ENCODE measurements at regions not wholly inside any gene's neighbourhood (a gene's known extent, or its start where the extent isn't known, plus 50 kb on each side); places are given as distances from the start of the nearest gene placed in this dataset.

DNA sequence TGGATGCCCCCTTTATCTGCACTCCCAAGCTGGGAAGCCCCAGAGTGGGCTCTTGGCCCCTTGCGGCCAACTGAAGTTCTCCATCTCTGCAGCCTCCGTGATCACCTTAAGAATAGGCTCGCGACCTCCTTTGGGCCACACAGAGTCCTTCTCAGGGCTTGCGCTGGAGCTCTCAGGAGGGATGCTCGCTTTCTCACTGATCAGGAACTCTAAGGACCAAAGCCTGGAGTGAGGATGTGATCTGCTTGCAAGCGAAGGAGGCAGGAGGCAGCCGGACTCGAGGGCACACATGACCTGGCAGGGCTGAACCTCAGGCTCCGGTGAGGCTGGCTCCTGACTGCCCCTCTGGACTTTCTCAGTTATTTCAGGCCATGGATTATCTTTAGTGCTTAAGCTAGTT lies 192.1 kb upstream of the MKI67 start:
- ATAC-seq (no peak), DNase-seq (ENCODE audit: low spot score in 2 of 2) (no peak)
- no peaks in the 10 kb centered on the region for H3K9me3 Mint-ChIP-seq
- no peak overlapping the region for H3K27ac Mint-ChIP-seq
- no peaks in the 10 kb centered on the region for H3K36me3 Mint-ChIP-seq

DNA sequence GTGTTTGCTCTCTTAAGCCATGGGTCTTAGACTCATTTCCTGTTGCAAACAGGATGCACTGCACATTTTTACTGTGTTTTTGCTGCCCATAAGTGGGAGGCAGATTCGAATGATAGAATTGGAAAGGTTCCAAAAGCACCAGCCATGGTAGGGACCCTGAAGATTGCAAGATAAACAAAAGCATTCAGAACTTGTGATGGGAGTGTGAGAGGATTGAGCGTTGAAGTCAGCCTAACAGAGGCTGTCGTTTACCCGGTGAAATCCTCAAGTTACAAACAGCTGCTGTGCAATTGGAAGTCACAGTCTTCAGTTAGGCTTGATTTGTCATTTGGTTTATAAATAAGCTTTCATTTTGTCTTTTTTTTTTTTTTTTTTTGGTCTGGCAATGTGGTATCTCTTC lies 192.7 kb upstream of the MKI67 start:
- DNase-seq (ENCODE audit: low spot score in 2 of 2) (no peak), ATAC-seq (no peak)
- H3K36me3 Mint-ChIP-seq = no peaks in the 10 kb centered on the region
- H3K9me3 Mint-ChIP-seq = no peaks in the 10 kb centered on the region
- no peak overlapping the region for H3K27ac Mint-ChIP-seq

DNA sequence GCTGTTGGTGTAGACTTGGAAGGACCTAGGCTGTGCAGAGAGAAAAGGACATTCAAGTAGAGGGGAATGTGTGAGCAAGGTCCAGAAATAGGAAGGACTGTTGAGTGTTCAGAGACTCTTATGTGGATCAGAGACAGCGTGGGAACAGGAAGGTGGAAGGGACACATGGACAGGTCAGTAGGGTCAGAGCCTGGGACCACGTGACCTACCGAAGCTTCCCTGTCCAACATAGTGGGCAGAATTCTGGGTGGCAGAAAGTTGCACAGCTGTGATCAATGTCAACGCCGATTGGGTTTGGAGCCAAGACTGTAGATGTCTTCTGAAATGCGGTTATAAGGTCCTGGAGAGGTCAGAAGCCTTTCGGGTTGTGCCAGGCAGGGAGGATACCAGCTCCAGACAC lies 195.9 kb upstream of the MKI67 start:
- H3K9me3 Mint-ChIP-seq = no peaks in the 10 kb centered on the region
- no peaks in the 10 kb centered on the region for H3K36me3 Mint-ChIP-seq
- ATAC-seq (no peak), DNase-seq (ENCODE audit: low spot score in 2 of 2) (no peak)
- no peak overlapping the region for H3K27ac Mint-ChIP-seq

DNA sequence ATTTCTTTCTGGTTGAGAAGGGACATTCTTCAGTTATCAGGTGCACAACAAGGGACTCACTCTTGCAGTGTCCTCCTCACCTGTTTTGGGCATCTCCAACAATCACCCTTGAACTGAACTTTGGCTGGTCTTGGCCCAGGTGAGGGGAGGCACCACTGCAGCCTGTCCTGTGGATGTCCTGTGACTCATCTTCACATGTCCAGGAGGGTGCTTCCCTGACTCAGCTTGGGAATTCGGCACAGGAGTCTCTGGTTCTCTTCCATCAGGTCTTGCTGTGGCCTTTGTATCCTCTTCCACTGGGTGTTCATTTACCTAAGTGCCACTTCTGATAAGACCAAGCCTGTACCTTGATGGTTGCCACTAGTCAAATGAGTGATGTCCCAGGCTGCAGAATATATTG lies 196.7 kb upstream of the MKI67 start:
- Mint-ChIP-seq H3K27ac (no peak overlapping the region), H3K36me3 (no peaks in the 10 kb centered on the region), H3K9me3 (no peaks in the 10 kb centered on the region)
- DNase-seq (ENCODE audit: low spot score in 2 of 2) (no peak), ATAC-seq (no peak)

DNA sequence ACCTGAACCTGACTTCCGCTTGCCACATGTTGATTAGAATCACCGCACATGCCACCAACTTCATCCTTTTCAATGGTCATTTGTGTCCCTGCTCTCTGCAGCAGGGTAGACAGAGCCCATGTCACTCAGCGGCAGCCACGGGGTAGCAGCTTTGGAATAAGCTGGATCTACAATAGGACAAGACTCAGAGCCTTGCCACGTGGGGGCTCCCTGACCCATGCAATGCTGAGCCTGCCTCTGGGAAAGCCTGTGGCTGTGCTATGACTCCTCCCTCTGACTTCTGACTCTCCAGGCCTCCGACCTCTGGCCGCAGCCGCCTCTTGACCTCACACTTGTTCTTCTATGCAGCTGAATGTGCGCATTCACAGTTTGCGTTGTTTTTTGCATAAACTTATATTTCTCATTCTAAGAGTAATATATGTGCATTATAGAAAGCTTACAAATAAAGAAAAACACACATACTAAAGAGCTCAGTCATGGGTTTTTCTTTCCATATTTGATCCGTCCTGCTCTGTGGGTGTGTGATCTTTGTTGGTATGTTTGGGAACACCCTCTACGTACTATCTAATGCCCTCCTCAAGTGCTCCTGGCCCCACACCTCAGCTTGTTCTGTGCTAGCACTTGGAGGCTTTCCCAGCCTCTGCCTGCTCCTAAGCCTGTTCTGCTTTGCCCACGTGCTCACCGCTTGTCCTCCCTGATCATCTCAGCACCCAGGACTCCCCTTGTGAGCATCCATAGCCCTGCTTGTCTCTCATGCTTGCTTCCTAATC lies 198.0 kb upstream of the MKI67 start:
- no peaks in the 10 kb centered on the region for H3K36me3 Mint-ChIP-seq
- DNase-seq (ENCODE audit: low spot score in 2 of 2) (no peak), ATAC-seq (no peak)
- no peak overlapping the region for H3K27ac Mint-ChIP-seq
- no peaks in the 10 kb centered on the region for H3K9me3 Mint-ChIP-seq

DNA sequence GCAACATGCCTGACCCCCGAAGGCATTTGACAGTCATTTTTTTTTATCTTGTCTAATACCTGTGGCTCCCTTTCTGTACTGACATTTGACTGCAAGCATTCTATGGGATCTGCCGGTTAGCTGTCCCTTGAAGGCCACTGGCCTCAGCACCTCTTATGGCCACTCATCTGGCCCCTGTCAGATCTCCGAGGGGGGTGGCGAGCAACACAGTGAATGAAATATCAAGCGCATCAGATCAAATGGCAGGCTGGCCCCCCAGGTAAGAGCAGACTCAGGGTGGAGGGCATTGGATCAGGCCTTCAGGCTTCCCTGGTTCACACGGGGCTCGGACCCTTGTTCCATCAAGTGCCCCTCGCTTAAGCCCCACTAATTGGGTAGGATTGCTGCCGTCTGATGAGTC lies 199.6 kb upstream of the MKI67 start:
- no peak for DNase-seq (ENCODE audit: low spot score in 2 of 2)
- ATAC-seq = no peak
- no peak overlapping the region for H3K27ac Mint-ChIP-seq
- H3K36me3 Mint-ChIP-seq = no peaks in the 10 kb centered on the region
- no peaks in the 10 kb centered on the region for H3K9me3 Mint-ChIP-seq

DNA sequence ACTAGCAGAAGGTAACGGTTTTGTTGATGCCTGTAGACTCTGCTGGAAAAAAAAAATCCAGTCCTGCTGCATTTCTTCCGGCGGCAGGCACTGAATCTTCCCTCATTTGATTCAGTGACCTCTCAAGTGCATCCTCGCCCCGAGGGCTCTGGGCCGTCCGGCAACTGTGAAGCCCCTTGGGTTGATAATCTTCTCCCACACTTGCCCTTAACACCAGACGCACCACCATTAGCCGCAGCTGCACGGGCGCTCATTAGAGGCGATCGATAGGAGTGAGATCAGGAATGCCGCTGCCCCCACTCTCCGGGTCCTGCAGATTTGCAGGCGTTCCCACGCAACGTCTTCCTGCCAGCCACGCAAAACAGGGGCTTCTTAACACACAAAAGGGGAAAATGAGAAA lies 200.0 kb upstream of the MKI67 start:
- DNase-seq (ENCODE audit: low spot score in 2 of 2) = no peak

DNA sequence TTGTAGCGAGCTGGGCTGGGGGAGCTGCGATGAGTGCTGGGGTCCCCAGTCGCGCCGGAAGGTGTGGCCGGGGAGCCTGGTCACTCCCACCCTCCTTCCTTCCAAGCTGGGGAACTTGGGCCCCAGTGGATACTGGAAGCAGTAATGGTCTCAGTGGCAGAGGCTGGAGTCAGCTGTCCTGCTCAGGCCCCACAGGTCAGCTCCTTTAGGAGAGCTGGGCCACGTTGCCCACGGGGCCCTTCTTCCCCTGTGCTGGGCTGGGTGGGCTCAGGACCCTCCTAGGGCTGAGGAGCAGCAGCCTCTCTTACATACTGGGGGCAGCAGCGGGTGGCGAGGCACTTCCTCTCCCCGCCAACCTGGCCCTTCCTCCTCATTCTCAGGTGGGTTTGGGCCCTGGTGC lies 200.6 kb upstream of the MKI67 start:
- Mint-ChIP-seq H3K27ac (no peak overlapping the region), H3K9me3 (no peaks in the 10 kb centered on the region), H3K36me3 (no peaks in the 10 kb centered on the region)
- DNase-seq (ENCODE audit: low spot score in 2 of 2) (no peak), ATAC-seq (no peak)

More for the DNA sequence above, 200.0 kb upstream of the MKI67 start:
- no peak overlapping the region for H3K27ac Mint-ChIP-seq
- H3K9me3 Mint-ChIP-seq = no peaks in the 10 kb centered on the region
- no peak for ATAC-seq
- H3K36me3 Mint-ChIP-seq = no peaks in the 10 kb centered on the region

DNA sequence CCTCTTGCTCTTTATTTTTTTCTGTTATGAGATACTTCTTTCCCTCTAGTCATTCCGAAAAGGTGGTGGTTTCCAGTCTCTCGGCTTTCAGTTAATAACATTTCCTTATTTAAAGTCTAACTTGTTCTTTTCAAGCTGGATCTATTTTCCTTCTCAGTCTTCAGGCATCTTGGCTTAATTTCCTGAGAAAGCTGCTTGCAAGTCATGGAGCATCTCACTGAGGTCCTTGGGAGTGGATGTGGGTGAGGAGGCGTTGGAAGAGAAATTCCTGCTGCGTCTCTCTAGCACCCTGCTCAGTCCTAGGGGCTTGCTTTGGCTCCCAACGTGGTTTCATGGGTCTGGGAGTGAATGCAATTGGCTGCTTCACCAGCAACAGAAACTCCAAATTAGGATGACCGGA lies 210.2 kb upstream of the MKI67 start:
- Mint-ChIP-seq H3K9me3 (peaks cover 0 to 4% of the 10 kb centered on the region in 2 donors), H3K27ac (no peak overlapping the region), H3K36me3 (no peaks in the 10 kb centered on the region)
- ATAC-seq (no peak), DNase-seq (ENCODE audit: low spot score in 2 of 2) (no peak)

DNA sequence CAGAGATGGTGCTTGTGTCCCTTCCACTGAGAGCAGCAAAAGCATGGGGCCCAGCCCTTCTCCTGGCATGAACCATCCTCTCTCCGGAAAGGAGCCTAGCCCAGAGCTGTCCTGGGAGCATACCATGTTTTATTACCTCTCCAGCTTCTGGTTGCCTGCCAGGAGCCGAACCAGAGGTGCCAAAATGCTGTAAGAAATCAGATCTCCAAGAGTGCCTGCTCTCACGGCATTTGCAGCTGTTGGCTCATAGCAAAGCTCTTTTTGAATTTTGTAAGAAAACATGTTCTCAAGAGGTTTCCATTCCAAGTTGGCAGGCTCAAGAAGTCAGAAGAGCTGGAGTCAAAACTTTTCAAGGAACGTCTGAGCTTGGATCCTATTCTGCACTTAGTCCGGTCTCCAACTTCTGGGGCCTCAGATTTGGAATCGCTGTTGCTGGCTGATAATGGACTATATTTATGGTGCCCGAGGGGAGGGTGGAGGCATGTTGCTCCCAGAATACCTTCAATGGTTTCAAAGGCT lies 211.7 kb upstream of the MKI67 start:
- Mint-ChIP-seq H3K27ac (no peak overlapping the region), H3K9me3 (peaks cover 0 to 4% of the 10 kb centered on the region in 2 donors), H3K36me3 (no peaks in the 10 kb centered on the region)
- ATAC-seq = no peak
- no peak for DNase-seq (ENCODE audit: low spot score in 2 of 2)

DNA sequence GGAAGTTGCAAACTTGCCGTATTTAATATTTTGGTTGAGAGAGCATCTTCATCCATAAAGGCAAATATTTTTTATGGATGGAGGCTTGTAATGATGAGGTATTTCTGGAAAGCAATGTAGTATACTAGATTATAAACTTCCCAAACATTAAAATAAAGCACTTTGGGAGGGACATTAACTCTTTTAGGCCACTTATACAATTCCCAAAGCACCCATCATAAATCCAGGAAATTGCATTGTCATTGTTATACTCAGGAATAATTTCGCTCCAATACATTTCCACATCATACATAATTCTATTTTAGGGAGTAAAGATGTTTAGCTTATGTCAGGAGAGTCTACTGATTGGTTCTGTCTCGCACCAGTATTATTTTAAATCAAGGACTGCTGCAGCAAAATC lies 212.7 kb upstream of the MKI67 start:
- Mint-ChIP-seq H3K36me3 (no peaks in the 10 kb centered on the region), H3K27ac (no peak overlapping the region), H3K9me3 (no peaks in the 10 kb centered on the region)
- DNase-seq (ENCODE audit: low spot score in 2 of 2) (no peak), ATAC-seq (no peak)

DNA sequence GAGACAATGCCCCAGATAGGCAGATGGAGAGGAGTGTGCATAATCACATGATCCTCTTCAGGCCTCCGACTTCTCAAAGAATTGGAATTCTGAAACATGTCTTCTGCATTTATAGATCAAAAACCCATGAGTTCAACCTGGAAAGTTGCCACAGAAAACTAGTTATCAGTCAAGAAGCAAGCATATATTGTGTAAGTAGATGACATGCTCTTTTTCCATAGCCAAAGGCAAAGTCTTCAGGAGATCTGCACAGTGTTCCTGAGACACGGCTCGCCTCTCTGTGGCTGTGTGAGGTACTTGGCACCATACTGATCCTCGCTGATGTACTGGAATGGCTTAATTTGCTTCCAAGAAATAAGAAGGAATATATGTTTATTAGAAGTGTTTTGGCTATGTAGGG lies 213.5 kb upstream of the MKI67 start:
- Mint-ChIP-seq H3K36me3 (no peaks in the 10 kb centered on the region), H3K27ac (no peak overlapping the region), H3K9me3 (no peaks in the 10 kb centered on the region)
- DNase-seq (ENCODE audit: low spot score in 2 of 2) = no peak
- no peak for ATAC-seq

DNA sequence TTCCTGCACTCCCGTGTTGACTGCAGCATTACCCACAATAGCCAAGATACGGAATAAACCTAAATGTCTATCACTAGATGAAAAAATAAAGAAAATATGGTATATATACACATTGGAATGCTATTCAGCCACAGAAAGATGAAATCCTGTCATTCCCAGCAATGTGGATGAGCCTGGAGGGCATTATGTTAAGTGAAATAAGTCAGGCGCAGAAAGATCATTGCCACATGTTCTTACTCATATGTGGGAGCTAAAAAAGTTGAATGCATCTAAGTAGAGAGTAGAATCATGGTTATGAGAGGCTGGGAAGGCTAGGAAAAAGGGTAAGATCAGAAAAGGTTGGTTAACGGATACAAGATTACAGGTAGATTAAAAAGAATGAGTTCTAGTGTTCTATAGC lies 219.1 kb upstream of the MKI67 start:
- Mint-ChIP-seq H3K36me3 (no peaks in the 10 kb centered on the region), H3K27ac (no peak overlapping the region), H3K9me3 (no peaks in the 10 kb centered on the region)
- DNase-seq (ENCODE audit: low spot score in 2 of 2) (no peak), ATAC-seq (no peak)

DNA sequence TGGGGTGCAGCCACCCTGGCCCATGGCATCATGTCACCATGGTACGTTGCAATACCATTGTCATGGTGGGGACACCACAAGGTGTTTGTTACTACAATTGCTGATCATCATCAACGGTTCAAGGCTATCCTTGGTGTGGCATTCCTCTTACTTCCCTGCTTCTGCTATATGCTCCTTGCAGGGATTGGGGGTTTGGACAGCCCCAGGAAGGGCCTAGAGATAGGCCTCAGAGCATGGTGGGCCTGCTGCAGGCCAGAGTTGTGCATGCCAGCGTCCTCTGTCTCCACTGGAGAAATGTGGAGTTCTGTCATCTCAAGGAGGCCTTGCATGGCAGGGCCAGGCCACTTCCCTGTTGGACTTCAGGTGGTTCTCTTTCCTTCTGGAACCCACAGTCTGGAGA lies 234.6 kb upstream of the MKI67 start:
- no peak for ATAC-seq
- no peaks in the 10 kb centered on the region for H3K9me3 Mint-ChIP-seq
- no peak overlapping the region for H3K27ac Mint-ChIP-seq
- DNase-seq (ENCODE audit: low spot score in 2 of 2) = no peak
- H3K36me3 Mint-ChIP-seq = no peaks in the 10 kb centered on the region

DNA sequence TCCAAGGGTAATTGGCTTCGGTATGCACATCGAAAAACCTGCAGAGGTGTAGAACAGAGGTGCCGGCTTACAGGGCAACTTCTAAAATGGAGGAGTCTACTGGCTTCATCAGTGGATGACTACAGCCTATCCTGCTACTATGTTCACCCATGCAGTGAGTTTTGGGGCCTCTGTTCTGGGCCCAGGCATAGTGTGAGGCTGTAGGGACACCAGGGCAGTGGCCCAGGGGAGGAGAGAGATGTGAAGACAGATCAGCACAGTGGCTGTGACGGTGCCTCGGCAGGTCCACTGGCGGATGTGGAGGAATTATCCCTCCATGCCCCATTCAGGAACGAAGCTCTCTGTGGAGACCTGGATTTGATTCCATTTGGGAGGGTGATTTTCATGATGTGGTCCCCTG lies 235.3 kb upstream of the MKI67 start:
- Mint-ChIP-seq H3K27ac (no peak overlapping the region), H3K36me3 (no peaks in the 10 kb centered on the region), H3K9me3 (no peaks in the 10 kb centered on the region)
- ATAC-seq (no peak), DNase-seq (ENCODE audit: low spot score in 2 of 2) (no peak)

DNA sequence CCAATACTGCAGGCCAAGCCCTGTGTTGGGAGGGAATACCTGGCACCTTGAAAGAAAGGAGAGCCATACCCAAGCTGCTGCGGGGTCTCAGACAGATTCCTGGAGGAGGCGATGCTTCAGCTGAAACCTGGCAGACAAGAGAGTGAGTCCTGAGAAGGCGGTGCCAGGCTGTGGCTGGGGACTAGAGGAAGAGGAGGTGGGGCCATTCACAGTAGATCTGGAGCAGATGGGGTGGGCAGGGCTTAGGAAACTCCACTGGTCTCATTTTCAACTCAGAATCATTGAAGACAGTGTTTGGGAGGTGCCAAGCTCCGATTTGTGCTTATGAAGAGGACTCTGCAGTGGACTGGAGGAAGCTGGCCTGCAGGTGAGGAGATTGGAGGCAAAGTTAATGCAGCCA lies 236.3 kb upstream of the MKI67 start:
- no peaks in the 10 kb centered on the region for H3K36me3 Mint-ChIP-seq
- H3K9me3 Mint-ChIP-seq = no peaks in the 10 kb centered on the region
- ATAC-seq = no peak
- no peak for DNase-seq (ENCODE audit: low spot score in 2 of 2)
- H3K27ac Mint-ChIP-seq = no peak overlapping the region

DNA sequence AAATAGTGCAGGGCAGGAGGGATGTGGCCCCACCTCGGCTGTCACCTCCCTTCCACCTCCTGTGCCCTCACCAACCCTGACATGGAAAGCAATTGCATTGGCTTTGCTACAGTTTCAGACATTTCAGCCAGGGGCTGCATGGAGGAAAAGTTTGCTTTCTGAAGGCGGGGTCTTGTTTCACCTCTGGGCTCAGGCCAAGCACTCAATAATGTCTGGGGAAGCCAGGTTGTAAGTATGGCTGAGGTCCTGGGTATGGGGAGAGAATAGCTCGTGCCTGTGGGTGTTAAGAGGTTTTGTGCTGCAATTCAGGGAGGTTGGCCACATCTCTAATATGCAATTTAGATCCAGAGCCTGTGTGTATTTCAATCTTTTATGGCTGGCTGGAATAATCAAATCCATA lies 238.4 kb upstream of the MKI67 start:
- H3K9me3 Mint-ChIP-seq = no peaks in the 10 kb centered on the region
- DNase-seq (ENCODE audit: low spot score in 2 of 2) (no peak), ATAC-seq (no peak)
- H3K36me3 Mint-ChIP-seq = no peaks in the 10 kb centered on the region
- no peak overlapping the region for H3K27ac Mint-ChIP-seq

DNA sequence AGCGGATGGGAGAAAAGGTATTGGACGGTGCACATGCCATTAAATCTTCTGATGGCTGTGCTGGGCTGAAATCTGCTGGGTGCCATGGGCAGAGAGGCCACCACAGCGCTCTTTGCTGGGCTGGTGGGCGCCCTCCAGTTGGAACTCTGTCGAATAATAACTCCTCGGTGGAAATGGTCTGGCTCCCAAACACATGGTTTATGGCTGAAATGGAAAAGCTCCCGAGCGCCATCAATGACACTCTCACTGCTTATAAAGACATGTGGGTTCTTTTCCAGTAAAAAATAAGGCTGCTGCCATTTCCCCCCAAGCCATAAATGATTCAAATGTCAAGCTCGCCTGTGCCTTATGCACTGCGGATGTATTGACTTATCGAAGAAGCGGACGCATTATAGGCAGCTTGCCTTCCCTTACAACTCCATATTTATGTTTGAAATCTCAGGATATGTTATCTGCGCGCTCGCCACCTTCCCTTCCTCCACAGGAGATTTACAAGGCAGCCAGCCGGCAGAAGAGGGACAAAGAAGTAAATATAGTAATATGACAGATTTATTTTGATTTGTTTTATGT lies 239.0 kb upstream of the MKI67 start:
- no peak overlapping the region for H3K27ac Mint-ChIP-seq
- H3K9me3 Mint-ChIP-seq = no peaks in the 10 kb centered on the region
- ATAC-seq = no peak
- no peaks in the 10 kb centered on the region for H3K36me3 Mint-ChIP-seq
- no peak for DNase-seq (ENCODE audit: low spot score in 2 of 2)

All from activated naive CD4-positive, alpha-beta T cell treated with anti-CD3 and anti-CD28 coated beads, Interleukin-2, amount 50 U/mL, for 72 hours (primary cell).